Fibroblast of lung (primary cell): ENCODE measurements at regions not wholly inside any gene's neighbourhood (a gene's known extent, or its start where the extent isn't known, plus 50 kb on each side); places are given as distances from the start of the nearest gene placed in this dataset.
"Not testable (repeated sequence)": the region's sequence is repeated elsewhere in the genome, so short reads cannot be mapped to it uniquely, and the experiment has no call there.

ENCODE experiments used
- EZH2 ChIP-seq: IDR thresholded peaks from 2 replicates; pipeline ENCODE4 v1.5.1; 2012; ENCODE audit warnings: low read length, control low read depth, mild to moderate bottlenecking; ENCODE audit errors: missing control alignments
- TF ChIP-seq, protein P1 (sequence below), 2 donors: IDR thresholded peaks in 1 of 2; conservative IDR thresholded peaks in 1 of 2; 1 replicate in 1 of 2; 2 replicates in 1 of 2; pipeline ENCODE4 v1.5.1; 2011 to 2012; ENCODE audit warnings: low read length in 2 of 2, control low read depth in 1 of 2, inconsistent platforms in 1 of 2, low read depth in 1 of 2, mild to moderate bottlenecking in 1 of 2

DNA sequence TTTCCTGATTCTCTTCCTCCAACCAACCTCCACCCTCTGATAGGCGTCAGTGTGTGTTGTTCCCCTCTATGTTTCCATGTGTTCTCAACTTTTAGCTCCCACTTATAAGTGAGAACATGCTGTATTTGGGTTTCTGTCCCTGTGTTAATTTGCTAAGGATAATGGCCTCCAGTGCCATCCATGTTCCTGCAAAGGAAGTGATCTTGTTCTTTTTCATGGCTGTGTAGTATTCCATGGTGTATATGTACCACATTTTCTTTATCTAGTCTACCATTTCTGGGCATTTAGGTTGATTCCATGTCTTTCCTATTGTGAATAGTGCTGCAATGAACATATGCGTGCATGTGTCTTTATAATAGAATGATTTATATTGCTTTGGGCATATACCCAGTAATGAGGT lies 107.1 kb upstream of the CPHXL start:
- TF ChIP-seq, protein P1, sequence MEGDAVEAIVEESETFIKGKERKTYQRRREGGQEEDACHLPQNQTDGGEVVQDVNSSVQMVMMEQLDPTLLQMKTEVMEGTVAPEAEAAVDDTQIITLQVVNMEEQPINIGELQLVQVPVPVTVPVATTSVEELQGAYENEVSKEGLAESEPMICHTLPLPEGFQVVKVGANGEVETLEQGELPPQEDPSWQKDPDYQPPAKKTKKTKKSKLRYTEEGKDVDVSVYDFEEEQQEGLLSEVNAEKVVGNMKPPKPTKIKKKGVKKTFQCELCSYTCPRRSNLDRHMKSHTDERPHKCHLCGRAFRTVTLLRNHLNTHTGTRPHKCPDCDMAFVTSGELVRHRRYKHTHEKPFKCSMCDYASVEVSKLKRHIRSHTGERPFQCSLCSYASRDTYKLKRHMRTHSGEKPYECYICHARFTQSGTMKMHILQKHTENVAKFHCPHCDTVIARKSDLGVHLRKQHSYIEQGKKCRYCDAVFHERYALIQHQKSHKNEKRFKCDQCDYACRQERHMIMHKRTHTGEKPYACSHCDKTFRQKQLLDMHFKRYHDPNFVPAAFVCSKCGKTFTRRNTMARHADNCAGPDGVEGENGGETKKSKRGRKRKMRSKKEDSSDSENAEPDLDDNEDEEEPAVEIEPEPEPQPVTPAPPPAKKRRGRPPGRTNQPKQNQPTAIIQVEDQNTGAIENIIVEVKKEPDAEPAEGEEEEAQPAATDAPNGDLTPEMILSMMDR (conservative IDR thresholded peaks at IDR 0.05 in 1 of 2, IDR thresholded peaks at IDR 0.05 in 1 of 2; ENCODE audit: low read depth in 1 of 2, low read length in 2 of 2): not testable (repeated sequence)
- not testable (repeated sequence) for TF ChIP-seq EZH2
